ENCODE measurements at regions not wholly inside any gene's neighbourhood (a gene's known extent, or its start where the extent isn't known, plus 50 kb on each side); places are given as distances from the start of the nearest gene placed in this dataset.

GRCh38 chr2:144081272-144081671, 438.6 kb downstream of the ZEB2 start (continued):
- TF ChIP-seq, protein P1, sequence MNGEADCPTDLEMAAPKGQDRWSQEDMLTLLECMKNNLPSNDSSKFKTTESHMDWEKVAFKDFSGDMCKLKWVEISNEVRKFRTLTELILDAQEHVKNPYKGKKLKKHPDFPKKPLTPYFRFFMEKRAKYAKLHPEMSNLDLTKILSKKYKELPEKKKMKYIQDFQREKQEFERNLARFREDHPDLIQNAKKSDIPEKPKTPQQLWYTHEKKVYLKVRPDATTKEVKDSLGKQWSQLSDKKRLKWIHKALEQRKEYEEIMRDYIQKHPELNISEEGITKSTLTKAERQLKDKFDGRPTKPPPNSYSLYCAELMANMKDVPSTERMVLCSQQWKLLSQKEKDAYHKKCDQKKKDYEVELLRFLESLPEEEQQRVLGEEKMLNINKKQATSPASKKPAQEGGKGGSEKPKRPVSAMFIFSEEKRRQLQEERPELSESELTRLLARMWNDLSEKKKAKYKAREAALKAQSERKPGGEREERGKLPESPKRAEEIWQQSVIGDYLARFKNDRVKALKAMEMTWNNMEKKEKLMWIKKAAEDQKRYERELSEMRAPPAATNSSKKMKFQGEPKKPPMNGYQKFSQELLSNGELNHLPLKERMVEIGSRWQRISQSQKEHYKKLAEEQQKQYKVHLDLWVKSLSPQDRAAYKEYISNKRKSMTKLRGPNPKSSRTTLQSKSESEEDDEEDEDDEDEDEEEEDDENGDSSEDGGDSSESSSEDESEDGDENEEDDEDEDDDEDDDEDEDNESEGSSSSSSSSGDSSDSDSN (IDR thresholded peaks at IDR 0.05; ENCODE audit: borderline replicate concordance in 1 of 2, low read depth in 2 of 2, low read length in 2 of 2), result no peak
- TF ChIP-seq TAL1 (IDR thresholded peaks at IDR 0.05), result no peak
- TF ChIP-seq ZNF217 (CRISPR knock-in tag; IDR thresholded peaks at IDR 0.05), result no peak
- TF ChIP-seq TAF7 (tag; IDR thresholded peaks at IDR 0.05), result no peak
- TF ChIP-seq MIER1 (IDR thresholded peaks at IDR 0.05; ENCODE audit: low read depth), result no peak
- no peak for TF ChIP-seq NFXL1 (CRISPR knock-in tag; IDR thresholded peaks at IDR 0.05)
- no peak for TF ChIP-seq LEF1 (IDR thresholded peaks at IDR 0.05)
- no peak for TF ChIP-seq BHLHE40 (IDR thresholded peaks at IDR 0.05; ENCODE audit: low read length)

DNA sequence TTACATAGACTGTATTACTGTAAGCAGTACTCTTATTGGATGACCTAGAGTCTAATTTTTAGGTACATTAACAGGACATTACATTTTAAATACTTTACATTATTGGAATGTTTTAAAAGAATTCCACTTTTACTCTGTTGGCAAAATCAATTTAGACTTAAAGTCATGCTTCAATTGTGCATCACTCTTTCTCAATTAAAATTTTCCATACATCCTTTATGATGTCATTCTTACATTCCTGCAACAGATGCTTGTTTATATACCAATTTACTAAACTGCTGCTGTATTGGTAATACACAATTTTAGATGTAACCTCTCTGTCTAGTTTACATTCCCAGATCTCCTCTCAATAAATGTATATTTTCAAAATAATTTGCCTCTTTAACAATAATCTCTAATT, 440.1 kb downstream of the ZEB2 start:
- ChIA-PET POLR2A (no interaction called here), CTCF (ENCODE audit: low intra/inter-chr PET ratio) (no interaction called here)
- DNase-seq (ENCODE audit: extremely low read depth in 1 of 4, low spot score in 3 of 4), result no peak
- Histone ChIP-seq H3K79me2 (ENCODE audit: control insufficient read depth, insufficient read depth, low read length) (no peaks in the 10 kb centered on the region), H3K27ac (ENCODE audit: extremely low read depth, low read depth, low read length) (no peak overlapping the region), H3K27me3 (ENCODE audit: control insufficient read depth in 2 of 2, insufficient read depth in 2 of 2, low read length in 2 of 2) (no peaks in the 10 kb centered on the region), H3K9me3 (replicated peaks; ENCODE audit: control insufficient read depth, insufficient read depth, low read depth, low read length) (no peaks in the 10 kb centered on the region), H2AFZ (ENCODE audit: low read depth, low read length) (no peak overlapping the region), H3K4me1 (replicated peaks in 1 of 2; ENCODE audit: control insufficient read depth in 2 of 2, insufficient read depth in 2 of 2, low read length in 2 of 2) (no peaks in the 10 kb centered on the region), H3K4me3 (no peak overlapping the region), H3K9ac (ENCODE audit: insufficient read depth in 1 of 2, low read depth in 2 of 2, low read length in 2 of 2) (no peak overlapping the region), H4K20me1 (replicated peaks; ENCODE audit: control insufficient read depth, insufficient read depth, low read length) (no peaks in the 10 kb centered on the region), H3K9me1 (ENCODE audit: control insufficient read depth, insufficient read depth, low read length) (no peaks in the 10 kb centered on the region), H3K4me2 (ENCODE audit: insufficient read depth, low read length) (no peak overlapping the region), H3K36me3 (ENCODE audit: control insufficient read depth, insufficient read depth, low read length) (no peaks in the 10 kb centered on the region)
- no TSS peak for BruUV-seq (replicated peaks)
- no peak for ATAC-seq
- in situ Hi-C loops (cut with MboI), result no loop called here
- TF ChIP-seq GTF2A2 (tag; IDR thresholded peaks at IDR 0.05) (no peak), NFIX (CRISPR knock-in tag; IDR thresholded peaks at IDR 0.05; ENCODE audit: low read depth) (no peak)
- TF ChIP-seq, protein P2, sequence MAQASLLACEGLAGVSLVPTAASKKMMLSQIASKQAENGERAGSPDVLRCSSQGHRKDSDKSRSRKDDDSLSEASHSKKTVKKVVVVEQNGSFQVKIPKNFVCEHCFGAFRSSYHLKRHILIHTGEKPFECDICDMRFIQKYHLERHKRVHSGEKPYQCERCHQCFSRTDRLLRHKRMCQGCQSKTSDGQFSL (CRISPR knock-in tag; IDR thresholded peaks at IDR 0.05), result no peak
- TF ChIP-seq, protein P2 (tag; IDR thresholded peaks at IDR 0.05), result no peak
- FAIRE-seq, result no peak
- intact Hi-C loops (cut with micrococcal nuclease), result no loop called here
